HFF-Myc (cell line): ENCODE measurements at regions not wholly inside any gene's neighbourhood (a gene's known extent, or its start where the extent isn't known, plus 50 kb on each side); places are given as distances from the start of the nearest gene placed in this dataset.

Experiments
- DNase-seq: peaks from one replicate; pipeline ENCODE4 v3.0.0-alpha.2; 2011; ENCODE audit warnings: low read depth; ENCODE audit errors: extremely low read depth
- H3K4me3 ChIP-seq: replicated peaks from 2 replicates; pipeline ENCODE4 v1.5.1; 2011; ENCODE audit warnings: low read depth, mild to moderate bottlenecking, control low read depth, low read length
- CTCF ChIP-seq: IDR thresholded peaks from 2 replicates; pipeline ENCODE4 v1.5.1; 2012; ENCODE audit warnings: mild to moderate bottlenecking, low read depth, low read length, control low read depth; ENCODE audit errors: missing control alignments

DNA sequence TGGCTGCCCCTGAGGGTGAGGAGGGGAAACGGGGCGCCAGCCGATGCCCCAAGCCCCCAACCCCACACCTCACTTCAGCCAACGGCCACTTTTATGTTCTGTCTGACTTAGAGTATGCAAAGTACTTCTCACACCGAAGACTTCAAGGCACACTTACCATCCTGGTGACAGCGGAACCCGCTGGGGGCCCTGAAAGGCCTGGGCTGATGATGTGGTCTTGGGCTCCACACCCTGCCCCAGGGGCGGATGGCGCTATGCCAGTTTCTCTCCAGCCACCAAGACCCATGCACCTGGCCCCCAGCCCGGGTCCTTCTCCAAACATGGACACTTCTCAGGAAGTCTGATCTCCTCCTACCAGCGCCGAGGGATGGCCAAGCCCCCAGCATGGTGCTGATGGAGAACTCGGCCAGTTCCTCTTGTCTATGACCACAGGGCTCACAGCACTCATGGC is 175.4 kb downstream of the CTTN start:
- no peak overlapping the region for H3K4me3 ChIP-seq
- no peak for TF ChIP-seq CTCF
- DNase-seq: no peak

DNA sequence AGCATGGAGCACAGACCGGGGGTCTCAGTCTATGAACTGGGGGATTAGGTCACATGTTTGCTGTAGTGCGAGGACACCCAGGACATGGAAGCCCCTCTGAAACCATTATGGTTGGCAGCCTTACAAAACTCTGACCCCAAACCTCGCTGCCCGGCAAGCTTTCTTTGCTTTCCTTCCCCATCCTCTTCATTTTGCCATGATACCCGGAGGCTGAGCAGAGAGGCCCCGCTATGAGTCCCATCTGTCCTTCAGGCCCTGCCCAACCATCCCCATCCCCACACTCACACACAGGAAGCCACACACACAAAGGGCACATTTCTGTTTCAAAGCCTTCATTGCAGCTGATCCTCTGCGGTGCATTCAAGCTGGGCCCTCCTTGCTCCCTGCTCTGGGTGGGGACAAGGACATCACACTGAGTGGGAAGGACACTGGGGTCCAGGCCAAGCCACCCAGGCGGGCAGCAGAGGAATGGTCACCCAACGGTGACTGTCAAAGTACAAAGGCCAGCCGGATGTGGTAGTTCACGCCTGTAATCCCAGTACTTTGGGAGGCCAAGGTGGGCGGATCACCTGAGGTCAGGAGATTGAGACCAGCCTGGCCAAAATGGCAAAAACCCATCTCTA is 176.5 kb downstream of the CTTN start:
- H3K4me3 ChIP-seq: no peak overlapping the region
- no peak for DNase-seq
- no peak for TF ChIP-seq CTCF

- TF ChIP-seq CTCF: no peak
- DNase-seq: no peak
- no peak overlapping the region for H3K4me3 ChIP-seq
Measured at GRCh38 chr11:70575396-70576060, 177.2 kb downstream of the CTTN start.

DNA sequence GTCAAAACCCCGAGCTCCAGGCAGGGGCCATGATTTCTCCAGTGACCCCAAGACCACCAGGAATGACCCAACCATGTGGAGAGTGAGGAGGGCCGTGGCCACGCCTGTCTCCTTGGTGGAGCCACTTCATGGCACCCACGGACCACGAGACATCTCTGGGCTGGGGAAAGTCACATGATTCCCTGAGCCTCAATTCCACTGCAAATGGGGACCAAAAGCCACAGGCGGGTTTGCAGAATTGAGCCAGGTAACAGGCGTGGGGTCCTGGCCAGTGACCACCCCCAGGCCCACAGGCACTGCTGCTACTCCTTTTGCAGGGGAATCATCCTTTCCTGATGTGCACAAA is 178.9 kb downstream of the CTTN start:
- DNase-seq: no peak
- TF ChIP-seq CTCF: no peak
- H3K4me3 ChIP-seq: no peak overlapping the region

GRCh38 chr11:70577948-70578347 is 179.6 kb downstream of the CTTN start:
- DNase-seq: no peak
- TF ChIP-seq CTCF: no peak
- H3K4me3 ChIP-seq: no peak overlapping the region

DNA sequence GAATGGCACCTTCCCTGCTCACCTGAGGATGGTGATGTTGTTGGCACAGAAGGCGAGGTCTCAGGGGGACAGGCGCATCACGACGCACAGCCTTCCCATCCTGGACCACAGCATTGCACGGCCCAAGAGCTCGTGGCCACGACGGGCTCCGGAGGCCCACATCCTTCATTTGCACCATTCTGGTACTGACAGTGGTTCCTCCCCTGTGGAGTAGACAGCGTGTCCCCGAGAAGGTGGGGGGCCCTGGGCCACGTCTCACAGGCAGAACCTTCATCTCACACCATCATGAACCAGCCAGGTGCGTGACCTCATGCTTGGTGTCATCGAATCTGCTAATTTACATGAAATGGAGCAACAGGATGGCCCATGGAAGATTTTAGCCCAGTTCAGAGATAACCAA is 180.0 kb downstream of the CTTN start:
- no peak for TF ChIP-seq CTCF
- H3K4me3 ChIP-seq: no peak overlapping the region
- DNase-seq: no peak
